ENCODE measurements at regions not wholly inside any gene's neighbourhood (a gene's known extent, or its start where the extent isn't known, plus 50 kb on each side); places are given as distances from the start of the nearest gene placed in this dataset.

GRCh38 chr15:27648359-27648758 lies 450.8 kb downstream of the OCA2 start:
- no peaks in the 10 kb centered on the region for H3K36me3 ChIP-seq (ENCODE audit: control insufficient read depth, insufficient read depth, low read length)
- DNase-seq (ENCODE audit: low read depth in 2 of 2), result no peak

GRCh38 chr15:27646531-27646930 lies 452.6 kb downstream of the OCA2 start:
- Histone ChIP-seq H4K20me1 (ENCODE audit: control insufficient read depth, extremely low read depth, insufficient read depth, low read length) (no peaks in the 10 kb centered on the region), H3K9me3 (ENCODE audit: control insufficient read depth, insufficient read depth, low read depth, low read length) (no peaks in the 10 kb centered on the region), H3K4me2 (ENCODE audit: extremely low read depth, insufficient read depth, low read length) (no peak overlapping the region), H3K27me3 (ENCODE audit: control insufficient read depth, insufficient read depth, low read length) (no peaks in the 10 kb centered on the region), H3K9ac (ENCODE audit: insufficient read depth, low read length) (no peak overlapping the region), H3K27ac (ENCODE audit: insufficient read depth, low read length) (no peak overlapping the region), H3K36me3 (ENCODE audit: control insufficient read depth, insufficient read depth, low read length) (no peaks in the 10 kb centered on the region), H3K4me3 (replicated peaks in 1 of 4; ENCODE audit: control extremely low read depth in 1 of 4, insufficient read depth in 1 of 4, low read depth in 3 of 4, low read length in 4 of 4) (no peak overlapping the region), H2AFZ (ENCODE audit: low read length) (no peak overlapping the region), H3K79me2 (ENCODE audit: control insufficient read depth, insufficient read depth, low read length) (no peaks in the 10 kb centered on the region), H3K4me1 (ENCODE audit: control insufficient read depth, extremely low read depth, insufficient read depth, low read length) (no peaks in the 10 kb centered on the region)
- no peak for TF ChIP-seq EZH2 (IDR thresholded peaks at IDR 0.05; ENCODE audit: low read length, missing control alignments)
- no peak for TF ChIP-seq CTCF (conservative IDR thresholded peaks at IDR 0.05 in 1 of 2, IDR thresholded peaks at IDR 0.05 in 1 of 2; ENCODE audit: low read depth in 1 of 2, low read length in 2 of 2)
- DNase-seq (ENCODE audit: low read depth in 2 of 2), result no peak

More at GRCh38 chr15:27648359-27648758, 450.8 kb downstream of the OCA2 start:
- TF ChIP-seq EZH2 (IDR thresholded peaks at IDR 0.05; ENCODE audit: low read length, missing control alignments) (no peak), CTCF (conservative IDR thresholded peaks at IDR 0.05 in 1 of 2, IDR thresholded peaks at IDR 0.05 in 1 of 2; ENCODE audit: low read depth in 1 of 2, low read length in 2 of 2) (no peak)
- no peaks in the 10 kb centered on the region for H3K9me3 ChIP-seq (ENCODE audit: control insufficient read depth, insufficient read depth, low read depth, low read length)
- no peak overlapping the region for H2AFZ ChIP-seq (ENCODE audit: low read length)
- H3K4me3 ChIP-seq (replicated peaks in 1 of 4; ENCODE audit: control extremely low read depth in 1 of 4, insufficient read depth in 1 of 4, low read depth in 3 of 4, low read length in 4 of 4), result no peak overlapping the region
- H3K4me2 ChIP-seq (ENCODE audit: extremely low read depth, insufficient read depth, low read length), result no peak overlapping the region
- H3K79me2 ChIP-seq (ENCODE audit: control insufficient read depth, insufficient read depth, low read length), result no peaks in the 10 kb centered on the region
- no peaks in the 10 kb centered on the region for H3K27me3 ChIP-seq (ENCODE audit: control insufficient read depth, insufficient read depth, low read length)
- no peak overlapping the region for H3K9ac ChIP-seq (ENCODE audit: insufficient read depth, low read length)
- no peaks in the 10 kb centered on the region for H4K20me1 ChIP-seq (ENCODE audit: control insufficient read depth, extremely low read depth, insufficient read depth, low read length)
- no peak overlapping the region for H3K27ac ChIP-seq (ENCODE audit: insufficient read depth, low read length)
- H3K4me1 ChIP-seq (ENCODE audit: control insufficient read depth, extremely low read depth, insufficient read depth, low read length), result no peaks in the 10 kb centered on the region

- no peak for DNase-seq (ENCODE audit: low read depth in 2 of 2)
- Histone ChIP-seq H3K36me3 (ENCODE audit: control insufficient read depth, insufficient read depth, low read length) (no peaks in the 10 kb centered on the region), H3K4me2 (ENCODE audit: extremely low read depth, insufficient read depth, low read length) (no peak overlapping the region), H3K27ac (ENCODE audit: insufficient read depth, low read length) (no peak overlapping the region), H3K9ac (ENCODE audit: insufficient read depth, low read length) (no peak overlapping the region), H4K20me1 (ENCODE audit: control insufficient read depth, extremely low read depth, insufficient read depth, low read length) (no peaks in the 10 kb centered on the region), H3K9me3 (ENCODE audit: control insufficient read depth, insufficient read depth, low read depth, low read length) (no peaks in the 10 kb centered on the region), H3K27me3 (ENCODE audit: control insufficient read depth, insufficient read depth, low read length) (no peaks in the 10 kb centered on the region), H2AFZ (ENCODE audit: low read length) (no peak overlapping the region), H3K4me1 (ENCODE audit: control insufficient read depth, extremely low read depth, insufficient read depth, low read length) (no peaks in the 10 kb centered on the region), H3K4me3 (replicated peaks in 1 of 4; ENCODE audit: control extremely low read depth in 1 of 4, insufficient read depth in 1 of 4, low read depth in 3 of 4, low read length in 4 of 4) (no peak overlapping the region), H3K79me2 (ENCODE audit: control insufficient read depth, insufficient read depth, low read length) (no peaks in the 10 kb centered on the region)
- TF ChIP-seq CTCF (conservative IDR thresholded peaks at IDR 0.05 in 1 of 2, IDR thresholded peaks at IDR 0.05 in 1 of 2; ENCODE audit: low read depth in 1 of 2, low read length in 2 of 2), result no peak
- TF ChIP-seq EZH2 (IDR thresholded peaks at IDR 0.05; ENCODE audit: low read length, missing control alignments), result no peak
Observed at GRCh38 chr15:27645672-27646071, 453.4 kb downstream of the OCA2 start.

Measured in fibroblast of lung (primary cell).